ENCODE measurements at regions not wholly inside any gene's neighbourhood (a gene's known extent, or its start where the extent isn't known, plus 50 kb on each side); places are given as distances from the start of the nearest gene placed in this dataset.

DNA sequence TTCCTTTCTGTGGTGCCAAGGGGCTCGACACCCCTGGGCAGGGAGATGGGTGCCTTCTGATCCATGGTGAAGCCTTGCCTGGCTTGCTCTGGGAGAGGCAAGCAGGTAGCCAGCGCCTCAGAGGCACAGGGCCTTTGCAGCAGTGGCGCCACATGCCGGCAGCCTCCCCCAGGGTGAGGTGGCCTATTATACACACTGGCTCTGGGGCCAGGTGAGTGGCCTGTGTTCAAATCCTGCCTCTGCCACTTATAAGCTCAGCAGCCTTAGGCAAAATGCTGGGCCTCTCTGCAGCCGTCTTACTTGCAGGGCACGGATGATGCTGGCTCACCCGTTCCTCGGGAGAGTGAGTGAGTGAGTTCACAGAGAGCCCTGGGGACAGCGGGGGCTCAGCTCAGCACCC is 176.9 kb downstream of the TFAP2C start:
- TF ChIP-seq EZH2 (IDR thresholded peaks at IDR 0.05; ENCODE audit: borderline replicate concordance, low read length): no peak
- TF ChIP-seq, protein P1, sequence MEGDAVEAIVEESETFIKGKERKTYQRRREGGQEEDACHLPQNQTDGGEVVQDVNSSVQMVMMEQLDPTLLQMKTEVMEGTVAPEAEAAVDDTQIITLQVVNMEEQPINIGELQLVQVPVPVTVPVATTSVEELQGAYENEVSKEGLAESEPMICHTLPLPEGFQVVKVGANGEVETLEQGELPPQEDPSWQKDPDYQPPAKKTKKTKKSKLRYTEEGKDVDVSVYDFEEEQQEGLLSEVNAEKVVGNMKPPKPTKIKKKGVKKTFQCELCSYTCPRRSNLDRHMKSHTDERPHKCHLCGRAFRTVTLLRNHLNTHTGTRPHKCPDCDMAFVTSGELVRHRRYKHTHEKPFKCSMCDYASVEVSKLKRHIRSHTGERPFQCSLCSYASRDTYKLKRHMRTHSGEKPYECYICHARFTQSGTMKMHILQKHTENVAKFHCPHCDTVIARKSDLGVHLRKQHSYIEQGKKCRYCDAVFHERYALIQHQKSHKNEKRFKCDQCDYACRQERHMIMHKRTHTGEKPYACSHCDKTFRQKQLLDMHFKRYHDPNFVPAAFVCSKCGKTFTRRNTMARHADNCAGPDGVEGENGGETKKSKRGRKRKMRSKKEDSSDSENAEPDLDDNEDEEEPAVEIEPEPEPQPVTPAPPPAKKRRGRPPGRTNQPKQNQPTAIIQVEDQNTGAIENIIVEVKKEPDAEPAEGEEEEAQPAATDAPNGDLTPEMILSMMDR (IDR thresholded peaks at IDR 0.05; ENCODE audit: low read length): no peak
